ENCODE measurements at regions not wholly inside any gene's neighbourhood (a gene's known extent, or its start where the extent isn't known, plus 50 kb on each side); places are given as distances from the start of the nearest gene placed in this dataset.

DNA sequence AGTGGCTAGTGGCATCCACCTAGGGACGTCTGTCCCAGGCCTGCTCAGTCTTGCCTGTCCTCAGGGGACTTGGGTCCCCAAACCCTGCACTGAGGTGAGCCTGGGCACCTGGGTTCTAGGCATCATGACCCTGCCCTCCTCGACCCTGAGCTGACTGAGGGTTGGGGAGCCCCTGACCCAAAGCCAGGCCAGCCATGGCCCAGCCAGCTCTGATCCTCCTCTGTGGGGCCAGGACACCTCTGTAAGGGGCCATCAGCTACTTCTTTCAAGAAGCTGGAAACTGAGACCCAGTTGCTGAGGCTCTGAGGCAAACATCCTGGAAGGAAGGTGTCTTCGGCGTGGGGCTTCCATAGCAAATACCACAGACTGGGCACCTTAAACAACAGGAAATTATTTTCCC lies 329.3 kb downstream of the QKI start:
- no peaks in the 10 kb centered on the region for H3K36me3 ChIP-seq (replicated peaks)
- in situ Hi-C loops (cut with HindIII; ENCODE audit: low pct_ligation_motif_present, low sequenced_read_pairs): no loop called here
- no peak for DNase-seq
- H3K27ac ChIP-seq: no peak overlapping the region
- H3K27me3 ChIP-seq (replicated peaks): no peaks in the 10 kb centered on the region
- TF ChIP-seq, protein P1, sequence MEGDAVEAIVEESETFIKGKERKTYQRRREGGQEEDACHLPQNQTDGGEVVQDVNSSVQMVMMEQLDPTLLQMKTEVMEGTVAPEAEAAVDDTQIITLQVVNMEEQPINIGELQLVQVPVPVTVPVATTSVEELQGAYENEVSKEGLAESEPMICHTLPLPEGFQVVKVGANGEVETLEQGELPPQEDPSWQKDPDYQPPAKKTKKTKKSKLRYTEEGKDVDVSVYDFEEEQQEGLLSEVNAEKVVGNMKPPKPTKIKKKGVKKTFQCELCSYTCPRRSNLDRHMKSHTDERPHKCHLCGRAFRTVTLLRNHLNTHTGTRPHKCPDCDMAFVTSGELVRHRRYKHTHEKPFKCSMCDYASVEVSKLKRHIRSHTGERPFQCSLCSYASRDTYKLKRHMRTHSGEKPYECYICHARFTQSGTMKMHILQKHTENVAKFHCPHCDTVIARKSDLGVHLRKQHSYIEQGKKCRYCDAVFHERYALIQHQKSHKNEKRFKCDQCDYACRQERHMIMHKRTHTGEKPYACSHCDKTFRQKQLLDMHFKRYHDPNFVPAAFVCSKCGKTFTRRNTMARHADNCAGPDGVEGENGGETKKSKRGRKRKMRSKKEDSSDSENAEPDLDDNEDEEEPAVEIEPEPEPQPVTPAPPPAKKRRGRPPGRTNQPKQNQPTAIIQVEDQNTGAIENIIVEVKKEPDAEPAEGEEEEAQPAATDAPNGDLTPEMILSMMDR (IDR thresholded peaks at IDR 0.05; ENCODE audit: low read depth, low read length, missing control alignments): no peak
- H3K4me3 ChIP-seq (ENCODE audit: low read depth, low read length): no peak overlapping the region

DNA sequence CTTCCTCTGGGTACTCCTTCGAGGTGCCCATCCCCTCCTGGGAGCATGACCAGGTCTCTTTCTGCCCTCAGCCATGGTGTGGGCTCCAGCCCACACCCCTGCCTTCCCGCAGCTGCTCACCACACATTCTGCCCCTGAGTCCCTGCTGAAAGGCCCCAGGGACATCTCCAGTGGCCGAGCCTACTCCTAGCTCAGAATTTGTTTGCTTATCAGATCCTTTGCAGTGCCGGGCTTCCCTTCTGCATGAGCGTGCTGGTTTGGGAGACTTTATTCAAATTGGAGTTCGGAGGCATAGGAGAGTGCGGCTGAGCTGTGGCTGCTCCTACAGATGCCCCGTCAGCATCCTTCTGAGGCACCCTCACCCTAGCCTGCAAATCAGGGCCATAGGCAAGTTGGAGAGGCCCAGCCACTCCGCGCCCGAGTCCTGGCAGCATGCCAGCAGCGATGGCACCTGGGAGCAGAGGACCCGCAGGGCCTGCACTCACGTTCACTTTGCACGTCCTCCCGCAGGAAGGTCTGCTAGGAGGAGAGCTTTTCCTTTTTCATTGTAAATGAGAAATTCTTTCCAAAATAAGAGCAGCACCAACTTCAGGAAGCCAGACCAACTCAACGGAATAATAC lies 327.3 kb downstream of the QKI start:
- in situ Hi-C loops (cut with HindIII; ENCODE audit: low pct_ligation_motif_present, low sequenced_read_pairs): no loop called here
- Histone ChIP-seq H3K27me3 (replicated peaks) (no peaks in the 10 kb centered on the region), H3K27ac (no peak overlapping the region), H3K4me3 (ENCODE audit: low read depth, low read length) (no peak overlapping the region), H3K36me3 (replicated peaks) (no peaks in the 10 kb centered on the region)
- TF ChIP-seq, protein P1 (IDR thresholded peaks at IDR 0.05; ENCODE audit: low read depth, low read length, missing control alignments): no peak
- no peak for DNase-seq

DNA sequence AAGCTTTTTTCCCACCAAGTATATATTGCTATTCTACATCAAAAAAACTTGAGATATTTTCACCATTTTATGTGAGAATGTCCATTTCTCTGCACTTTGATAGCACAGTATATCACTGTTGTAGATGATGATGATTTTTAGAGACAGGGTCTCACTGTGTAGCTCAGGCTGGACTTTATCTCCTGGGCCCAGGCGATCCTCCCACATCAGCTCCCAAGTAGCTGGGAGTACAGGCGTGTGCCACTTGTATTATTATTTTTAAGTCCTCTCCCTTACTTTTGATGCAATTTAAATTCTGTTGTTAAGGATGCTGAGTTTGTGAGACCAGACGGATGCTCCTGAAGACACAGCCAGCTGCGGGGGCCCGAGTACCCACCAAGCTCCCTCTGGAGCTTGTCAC lies 326.8 kb downstream of the QKI start:
- Histone ChIP-seq H3K27me3 (replicated peaks) (no peaks in the 10 kb centered on the region), H3K4me3 (ENCODE audit: low read depth, low read length) (no peak overlapping the region), H3K27ac (no peak overlapping the region), H3K36me3 (replicated peaks) (no peaks in the 10 kb centered on the region)
- TF ChIP-seq, protein P1 (IDR thresholded peaks at IDR 0.05; ENCODE audit: low read depth, low read length, missing control alignments): no peak
- DNase-seq: no peak
- in situ Hi-C loops (cut with HindIII; ENCODE audit: low pct_ligation_motif_present, low sequenced_read_pairs): no loop called here

DNA sequence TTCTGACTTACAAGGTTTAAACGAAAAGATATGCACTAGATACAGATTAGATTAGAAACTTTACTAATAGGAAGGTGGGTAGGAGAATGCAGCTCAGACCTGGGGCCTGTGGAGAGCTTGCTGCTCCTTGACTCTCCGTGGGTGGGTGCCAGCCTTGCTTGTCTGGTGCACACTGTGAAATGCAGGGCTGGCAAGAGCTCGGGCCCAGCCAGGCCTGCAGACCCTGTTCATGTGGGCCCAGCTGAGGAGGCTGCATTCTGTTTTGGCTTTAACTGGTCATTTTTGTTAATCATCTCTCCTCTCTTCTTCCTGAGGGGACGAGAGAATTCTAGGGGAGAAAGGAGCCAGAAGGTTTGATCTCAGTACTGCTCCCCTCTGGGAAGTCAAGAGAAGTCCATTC lies 325.4 kb downstream of the QKI start:
- no peaks in the 10 kb centered on the region for H3K36me3 ChIP-seq (replicated peaks)
- TF ChIP-seq, protein P1 (IDR thresholded peaks at IDR 0.05; ENCODE audit: low read depth, low read length, missing control alignments): no peak
- H3K4me3 ChIP-seq (ENCODE audit: low read depth, low read length): no peak overlapping the region
- H3K27ac ChIP-seq: no peak overlapping the region
- no peaks in the 10 kb centered on the region for H3K27me3 ChIP-seq (replicated peaks)
- in situ Hi-C loops (cut with HindIII; ENCODE audit: low pct_ligation_motif_present, low sequenced_read_pairs): no loop called here
- DNase-seq: no peak

DNA sequence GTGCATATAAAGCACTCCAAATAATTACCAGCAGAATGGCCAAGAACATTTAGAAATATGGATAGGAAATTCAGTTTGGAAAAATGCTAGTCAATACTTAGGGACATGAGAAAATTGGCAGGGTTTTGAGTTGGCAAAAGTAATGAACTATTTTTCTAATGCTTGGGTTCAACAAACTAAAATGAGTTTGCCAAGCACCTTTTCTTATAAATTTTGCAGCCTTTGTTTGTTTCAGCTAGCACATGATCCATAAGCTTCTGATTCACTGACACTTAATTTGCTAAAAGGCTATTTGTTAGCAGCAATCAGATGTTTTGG lies 324.8 kb downstream of the QKI start:
- H3K36me3 ChIP-seq (replicated peaks): no peaks in the 10 kb centered on the region
- no peaks in the 10 kb centered on the region for H3K27me3 ChIP-seq (replicated peaks)
- no peak overlapping the region for H3K27ac ChIP-seq
- in situ Hi-C loops (cut with HindIII; ENCODE audit: low pct_ligation_motif_present, low sequenced_read_pairs): no loop called here
- no peak for DNase-seq
- TF ChIP-seq, protein P1 (IDR thresholded peaks at IDR 0.05; ENCODE audit: low read depth, low read length, missing control alignments): no peak
- no peak overlapping the region for H3K4me3 ChIP-seq (ENCODE audit: low read depth, low read length)

DNA sequence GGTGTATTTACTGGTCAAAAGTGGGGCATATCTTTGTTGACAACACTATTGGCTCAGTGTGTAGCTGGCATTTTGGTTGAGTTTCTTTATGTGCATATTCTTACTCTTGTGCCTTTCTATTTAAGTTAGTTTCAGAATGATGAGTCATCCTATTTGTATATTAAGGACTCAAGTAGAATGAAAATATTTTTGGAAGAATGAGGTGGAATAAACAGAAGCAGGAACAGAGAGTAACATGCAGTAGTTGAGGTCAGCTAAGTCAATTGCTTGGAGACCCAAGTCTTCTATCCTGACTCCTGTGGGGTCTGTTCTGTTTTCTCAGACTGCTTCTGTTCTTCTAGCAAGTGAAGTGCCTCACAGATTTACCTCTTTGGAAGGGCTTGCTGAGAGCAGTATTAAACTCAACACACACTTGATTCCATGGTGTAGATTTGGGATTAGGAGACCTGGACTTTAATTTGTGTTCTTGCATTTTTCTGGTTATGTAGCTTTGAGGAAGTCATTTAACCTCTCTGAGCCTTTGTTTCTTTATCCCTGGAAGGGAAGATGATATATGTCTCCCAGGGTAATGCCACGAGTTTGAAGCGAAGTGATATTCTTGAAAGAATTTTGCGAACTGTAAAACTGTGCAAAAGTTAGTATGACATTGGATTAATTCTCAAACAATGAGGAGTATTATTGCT lies 324.3 kb downstream of the QKI start:
- no peak overlapping the region for H3K4me3 ChIP-seq (ENCODE audit: low read depth, low read length)
- no peak for DNase-seq
- no peaks in the 10 kb centered on the region for H3K27me3 ChIP-seq (replicated peaks)
- no peaks in the 10 kb centered on the region for H3K36me3 ChIP-seq (replicated peaks)
- H3K27ac ChIP-seq: no peak overlapping the region
- in situ Hi-C loops (cut with HindIII; ENCODE audit: low pct_ligation_motif_present, low sequenced_read_pairs): no loop called here
- TF ChIP-seq, protein P1 (IDR thresholded peaks at IDR 0.05; ENCODE audit: low read depth, low read length, missing control alignments): no peak

All from brain microvascular endothelial cell (primary cell).